ENCODE measurements at regions not wholly inside any gene's neighbourhood (a gene's known extent, or its start where the extent isn't known, plus 50 kb on each side); places are given as distances from the start of the nearest gene placed in this dataset.

DNA sequence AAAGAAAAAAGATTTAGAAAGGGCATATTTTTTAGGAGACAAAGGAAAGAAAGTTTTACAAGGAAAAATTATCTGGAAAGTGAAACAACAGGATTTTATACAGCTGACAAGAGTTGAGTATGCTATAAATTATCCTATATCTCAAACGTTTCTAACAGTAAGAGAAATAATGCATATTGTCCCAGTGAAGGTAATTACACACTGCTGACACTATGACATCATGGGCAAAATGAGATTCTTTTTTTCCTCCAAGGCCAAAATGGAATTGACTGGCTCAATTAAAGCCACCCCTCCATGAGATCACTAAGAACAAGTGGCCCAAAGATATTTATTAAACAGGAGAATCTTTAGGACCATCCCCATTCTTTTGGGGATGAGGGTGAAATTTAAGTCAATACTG, 72.0 kb upstream of the CDIN1 start:
- Histone ChIP-seq H3K4ac (ENCODE audit: low read depth, low read length) (no peak overlapping the region), H3K9me1 (ENCODE audit: insufficient read depth, low read length) (no peaks in the 10 kb centered on the region), H3K4me1 (ENCODE audit: control insufficient read depth, insufficient read depth, low read length) (peaks cover 2% of the 10 kb centered on the region), H2BK5ac (ENCODE audit: low read depth, low read length, poor library complexity, severe bottlenecking) (no peak overlapping the region), H2AFZ (replicated peaks; ENCODE audit: low read length, poor library complexity) (no peak overlapping the region), H3K14ac (replicated peaks; ENCODE audit: low read depth, low read length) (no peak overlapping the region), H4K8ac (ENCODE audit: low read depth in 2 of 2, low read length in 2 of 2) (no peak overlapping the region), H3K18ac (ENCODE audit: low read depth, low read length) (no peak overlapping the region), H2BK15ac (ENCODE audit: low read depth, low read length) (no peak overlapping the region), H3K9ac (ENCODE audit: low read depth, low read length) (no peak overlapping the region), H3K9me3 (ENCODE audit: control insufficient read depth, insufficient read depth, low read length) (no peaks in the 10 kb centered on the region), H2AK9ac (replicated peaks; ENCODE audit: low read depth, low read length, poor library complexity) (no peak overlapping the region), H4K5ac (ENCODE audit: low read depth, low read length) (no peak overlapping the region), H3K27ac (ENCODE audit: insufficient read depth, low read length) (no peak overlapping the region), H3K36me3 (ENCODE audit: control insufficient read depth, insufficient read depth, low read length) (no peaks in the 10 kb centered on the region), H3K56ac (ENCODE audit: extremely low read depth, insufficient read depth, low read length) (no peak overlapping the region), H3K27me3 (ENCODE audit: control insufficient read depth, insufficient read depth, low read length) (no peaks in the 10 kb centered on the region), H4K91ac (ENCODE audit: insufficient read depth, low read depth, low read length) (no peak overlapping the region), H2AK5ac (ENCODE audit: low read depth, low read length) (no peak overlapping the region), H3K79me1 (ENCODE audit: low read depth in 1 of 2, low read length in 2 of 2) (no peaks in the 10 kb centered on the region), H4K20me1 (ENCODE audit: insufficient read depth, low read length) (no peaks in the 10 kb centered on the region), H3K4me3 (ENCODE audit: insufficient read depth, low read depth, low read length) (no peak overlapping the region), H3K4me2 (ENCODE audit: low read depth, low read length) (no peak overlapping the region), H2BK120ac (ENCODE audit: low read depth, low read length) (no peak overlapping the region), H2BK20ac (ENCODE audit: low read depth, low read length) (no peak overlapping the region), H3K23ac (ENCODE audit: low read depth, low read length) (no peak overlapping the region)
- dilution Hi-C loops (cut with HindIII; ENCODE audit: low sequenced_read_pairs, unreplicated experiment) = no loop called here
- TF ChIP-seq RCOR1 (IDR thresholded peaks at IDR 0.05; ENCODE audit: insufficient replicate concordance, low read length) = no peak
- TF ChIP-seq MAZ (IDR thresholded peaks at IDR 0.05; ENCODE audit: borderline replicate concordance, low read depth, low read length) = no peak
- TF ChIP-seq FOS (IDR thresholded peaks at IDR 0.05; ENCODE audit: low read depth, low read length) = no peak
- no peak for TF ChIP-seq BHLHE40 (IDR thresholded peaks at IDR 0.05; ENCODE audit: low read depth, low read length)
- no peak for TF ChIP-seq NFE2L2 (IDR thresholded peaks at IDR 0.05; ENCODE audit: low read depth, low read length)
- TF ChIP-seq POLR2A (IDR thresholded peaks at IDR 0.05; ENCODE audit: low read depth, low read length) = no peak
- no peak for TF ChIP-seq MXI1 (IDR thresholded peaks at IDR 0.05; ENCODE audit: borderline replicate concordance, low read depth, low read length)
- TF ChIP-seq RFX5 (IDR thresholded peaks at IDR 0.05; ENCODE audit: low read depth, low read length) = no peak
- TF ChIP-seq MAFK (IDR thresholded peaks at IDR 0.05; ENCODE audit: low read depth, low read length) = no peak
- TF ChIP-seq, protein P1, sequence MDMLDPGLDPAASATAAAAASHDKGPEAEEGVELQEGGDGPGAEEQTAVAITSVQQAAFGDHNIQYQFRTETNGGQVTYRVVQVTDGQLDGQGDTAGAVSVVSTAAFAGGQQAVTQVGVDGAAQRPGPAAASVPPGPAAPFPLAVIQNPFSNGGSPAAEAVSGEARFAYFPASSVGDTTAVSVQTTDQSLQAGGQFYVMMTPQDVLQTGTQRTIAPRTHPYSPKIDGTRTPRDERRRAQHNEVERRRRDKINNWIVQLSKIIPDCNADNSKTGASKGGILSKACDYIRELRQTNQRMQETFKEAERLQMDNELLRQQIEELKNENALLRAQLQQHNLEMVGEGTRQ (IDR thresholded peaks at IDR 0.05; ENCODE audit: low read depth, low read length) = no peak
- no peak for TF ChIP-seq CEBPB (IDR thresholded peaks at IDR 0.05; ENCODE audit: low read depth, low read length)
- TF ChIP-seq, protein P2, sequence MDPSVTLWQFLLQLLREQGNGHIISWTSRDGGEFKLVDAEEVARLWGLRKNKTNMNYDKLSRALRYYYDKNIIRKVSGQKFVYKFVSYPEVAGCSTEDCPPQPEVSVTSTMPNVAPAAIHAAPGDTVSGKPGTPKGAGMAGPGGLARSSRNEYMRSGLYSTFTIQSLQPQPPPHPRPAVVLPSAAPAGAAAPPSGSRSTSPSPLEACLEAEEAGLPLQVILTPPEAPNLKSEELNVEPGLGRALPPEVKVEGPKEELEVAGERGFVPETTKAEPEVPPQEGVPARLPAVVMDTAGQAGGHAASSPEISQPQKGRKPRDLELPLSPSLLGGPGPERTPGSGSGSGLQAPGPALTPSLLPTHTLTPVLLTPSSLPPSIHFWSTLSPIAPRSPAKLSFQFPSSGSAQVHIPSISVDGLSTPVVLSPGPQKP (IDR thresholded peaks at IDR 0.05; ENCODE audit: borderline replicate concordance, low read depth, low read length) = no peak
- no peak for TF ChIP-seq CHD1 (IDR thresholded peaks at IDR 0.05; ENCODE audit: low read depth, low read length)
- TF ChIP-seq, protein P3, sequence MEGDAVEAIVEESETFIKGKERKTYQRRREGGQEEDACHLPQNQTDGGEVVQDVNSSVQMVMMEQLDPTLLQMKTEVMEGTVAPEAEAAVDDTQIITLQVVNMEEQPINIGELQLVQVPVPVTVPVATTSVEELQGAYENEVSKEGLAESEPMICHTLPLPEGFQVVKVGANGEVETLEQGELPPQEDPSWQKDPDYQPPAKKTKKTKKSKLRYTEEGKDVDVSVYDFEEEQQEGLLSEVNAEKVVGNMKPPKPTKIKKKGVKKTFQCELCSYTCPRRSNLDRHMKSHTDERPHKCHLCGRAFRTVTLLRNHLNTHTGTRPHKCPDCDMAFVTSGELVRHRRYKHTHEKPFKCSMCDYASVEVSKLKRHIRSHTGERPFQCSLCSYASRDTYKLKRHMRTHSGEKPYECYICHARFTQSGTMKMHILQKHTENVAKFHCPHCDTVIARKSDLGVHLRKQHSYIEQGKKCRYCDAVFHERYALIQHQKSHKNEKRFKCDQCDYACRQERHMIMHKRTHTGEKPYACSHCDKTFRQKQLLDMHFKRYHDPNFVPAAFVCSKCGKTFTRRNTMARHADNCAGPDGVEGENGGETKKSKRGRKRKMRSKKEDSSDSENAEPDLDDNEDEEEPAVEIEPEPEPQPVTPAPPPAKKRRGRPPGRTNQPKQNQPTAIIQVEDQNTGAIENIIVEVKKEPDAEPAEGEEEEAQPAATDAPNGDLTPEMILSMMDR (conservative IDR thresholded peaks at IDR 0.05; ENCODE audit: low read depth, low read length) = no peak
- no peak for TF ChIP-seq SMC3 (IDR thresholded peaks at IDR 0.05; ENCODE audit: low read depth, low read length)
- TF ChIP-seq RAD21 (IDR thresholded peaks at IDR 0.05; ENCODE audit: low read length) = no peak
- ChIA-PET CTCF (interaction anchor here (1.0 kb wide), 1 partner anchor 517 kb away, joined by 3 read pairs; no protein-coding TSS in a partner anchor), POLR2A (ENCODE audit: unreplicated experiment) (no interaction called here)
- DNase-seq (no peak), ATAC-seq (ENCODE audit: low read depth) (no peak)
- no TSS peak for BruUV-seq (replicated peaks)
- intact Hi-C loops (cut with micrococcal nuclease) = loop anchor here (10.0 kb wide), 3 partner anchors 147 to 597 kb away; partner anchors contain the start of gene MEIS2
- in situ Hi-C loops (cut with MboI; ENCODE audit: low sequenced_read_pairs) = loop anchor here (25.0 kb wide), 2 partner anchors 630 to 1380 kb away; no protein-coding TSS in a partner anchor
- WGBS, 2 experiments (ENCODE audit: extremely low coverage in 2 of 2, insufficient read length in 1 of 2) = no CpG with 5 or more reads among the region's 1 CpG

All from IMR-90 (cell line).